CMK (cell line): ENCODE measurements at regions not wholly inside any gene's neighbourhood (a gene's known extent, or its start where the extent isn't known, plus 50 kb on each side); places are given as distances from the start of the nearest gene placed in this dataset.

Experiments
- DNase-seq: peaks from one replicate; pipeline ENCODE4 v3.0.0-alpha.2; 2010; ENCODE audit warnings: low read depth

GRCh38 chr2:206368484-206368883 is 74.8 kb upstream of the ADAM23 start:
- no peak for DNase-seq

- no peak for DNase-seq
Observed at GRCh38 chr2:206368933-206369569, 74.3 kb upstream of the ADAM23 start.

- no peak for DNase-seq
Observed at GRCh38 chr2:206375956-206376355, 67.4 kb upstream of the ADAM23 start.

GRCh38 chr2:206378835-206379234 is 64.5 kb upstream of the ADAM23 start:
- DNase-seq, result no peak

- DNase-seq, result no peak
Observed at GRCh38 chr2:206379266-206379665, 64.1 kb upstream of the ADAM23 start.

GRCh38 chr2:206379886-206380285 is 63.4 kb upstream of the ADAM23 start:
- DNase-seq, result no peak

- no peak for DNase-seq
Observed at GRCh38 chr2:206381881-206382280, 61.5 kb upstream of the ADAM23 start.

GRCh38 chr2:206383669-206384068 is 59.7 kb upstream of the ADAM23 start:
- DNase-seq, result no peak

- DNase-seq, result no peak
Observed at GRCh38 chr2:206387808-206388207, 55.5 kb upstream of the ADAM23 start.

- DNase-seq, result no peak
Observed at GRCh38 chr2:206388698-206389097, 54.6 kb upstream of the ADAM23 start.

GRCh38 chr2:206389164-206389563 is 54.2 kb upstream of the ADAM23 start:
- no peak for DNase-seq

- DNase-seq, result no peak
Observed at GRCh38 chr2:206390181-206390580, 53.2 kb upstream of the ADAM23 start.

GRCh38 chr2:206392118-206392517 is 51.2 kb upstream of the ADAM23 start:
- peak; percentile 4 for DNase-seq
